ENCODE measurements at regions not wholly inside any gene's neighbourhood (a gene's known extent, or its start where the extent isn't known, plus 50 kb on each side); places are given as distances from the start of the nearest gene placed in this dataset.

DNA sequence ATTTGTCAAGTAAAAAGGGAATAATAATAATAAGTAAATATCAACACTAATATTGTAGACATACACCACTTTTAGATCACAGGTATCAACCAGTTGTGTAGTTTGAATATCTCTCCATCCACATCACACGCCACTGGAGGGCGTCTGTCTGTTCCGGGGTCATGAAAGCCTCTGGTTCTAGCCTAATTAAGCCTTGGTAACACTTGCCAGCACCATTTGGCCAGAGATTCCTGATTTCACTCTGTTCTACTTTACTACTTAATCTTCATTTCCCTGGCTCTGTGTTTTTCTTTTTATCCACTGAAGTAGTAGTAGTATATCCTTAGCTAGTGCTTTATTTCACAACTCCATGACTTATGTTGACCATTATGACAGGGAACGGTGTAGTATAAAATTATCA is 285.6 kb upstream of the POM121L12 start:
- TF ChIP-seq, protein P1, sequence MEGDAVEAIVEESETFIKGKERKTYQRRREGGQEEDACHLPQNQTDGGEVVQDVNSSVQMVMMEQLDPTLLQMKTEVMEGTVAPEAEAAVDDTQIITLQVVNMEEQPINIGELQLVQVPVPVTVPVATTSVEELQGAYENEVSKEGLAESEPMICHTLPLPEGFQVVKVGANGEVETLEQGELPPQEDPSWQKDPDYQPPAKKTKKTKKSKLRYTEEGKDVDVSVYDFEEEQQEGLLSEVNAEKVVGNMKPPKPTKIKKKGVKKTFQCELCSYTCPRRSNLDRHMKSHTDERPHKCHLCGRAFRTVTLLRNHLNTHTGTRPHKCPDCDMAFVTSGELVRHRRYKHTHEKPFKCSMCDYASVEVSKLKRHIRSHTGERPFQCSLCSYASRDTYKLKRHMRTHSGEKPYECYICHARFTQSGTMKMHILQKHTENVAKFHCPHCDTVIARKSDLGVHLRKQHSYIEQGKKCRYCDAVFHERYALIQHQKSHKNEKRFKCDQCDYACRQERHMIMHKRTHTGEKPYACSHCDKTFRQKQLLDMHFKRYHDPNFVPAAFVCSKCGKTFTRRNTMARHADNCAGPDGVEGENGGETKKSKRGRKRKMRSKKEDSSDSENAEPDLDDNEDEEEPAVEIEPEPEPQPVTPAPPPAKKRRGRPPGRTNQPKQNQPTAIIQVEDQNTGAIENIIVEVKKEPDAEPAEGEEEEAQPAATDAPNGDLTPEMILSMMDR (IDR thresholded peaks at IDR 0.05), result no peak
- no peak for TF ChIP-seq POLR2A (IDR thresholded peaks at IDR 0.05)
